ENCODE measurements at regions not wholly inside any gene's neighbourhood (a gene's known extent, or its start where the extent isn't known, plus 50 kb on each side); places are given as distances from the start of the nearest gene placed in this dataset.
A peak's percentile ranks its signal among the peaks of the same experiment; 100 is the strongest.

DNA sequence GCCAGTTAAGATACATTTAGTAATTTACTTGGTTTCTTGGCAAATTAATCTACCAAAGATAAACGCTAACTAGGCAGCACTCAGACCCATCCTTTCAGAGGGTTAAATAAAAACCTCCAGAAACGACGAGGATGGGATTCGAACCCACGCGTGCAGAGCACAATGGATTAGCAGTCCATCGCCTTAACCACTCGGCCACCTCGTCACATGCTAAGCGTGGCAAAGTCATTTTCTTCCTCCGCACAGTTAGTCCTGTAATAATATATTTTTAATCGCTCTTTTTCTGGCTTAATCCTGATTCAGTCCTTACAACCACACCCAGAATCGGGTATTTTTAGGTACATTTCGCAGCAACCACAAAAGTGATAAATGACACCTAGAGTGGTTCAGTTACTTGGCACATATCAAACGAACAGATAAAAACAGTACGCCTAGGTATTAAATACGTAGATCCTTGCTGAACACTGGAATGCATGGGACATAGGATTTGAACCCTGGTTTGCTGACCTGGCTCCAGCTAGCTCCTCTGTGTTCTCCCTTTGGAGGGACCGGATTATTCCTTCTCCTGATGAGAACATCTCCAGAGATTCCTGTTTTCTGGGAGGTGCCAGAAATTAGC is 71.6 kb downstream of the GPX5 start:
- TF ChIP-seq, protein P1, sequence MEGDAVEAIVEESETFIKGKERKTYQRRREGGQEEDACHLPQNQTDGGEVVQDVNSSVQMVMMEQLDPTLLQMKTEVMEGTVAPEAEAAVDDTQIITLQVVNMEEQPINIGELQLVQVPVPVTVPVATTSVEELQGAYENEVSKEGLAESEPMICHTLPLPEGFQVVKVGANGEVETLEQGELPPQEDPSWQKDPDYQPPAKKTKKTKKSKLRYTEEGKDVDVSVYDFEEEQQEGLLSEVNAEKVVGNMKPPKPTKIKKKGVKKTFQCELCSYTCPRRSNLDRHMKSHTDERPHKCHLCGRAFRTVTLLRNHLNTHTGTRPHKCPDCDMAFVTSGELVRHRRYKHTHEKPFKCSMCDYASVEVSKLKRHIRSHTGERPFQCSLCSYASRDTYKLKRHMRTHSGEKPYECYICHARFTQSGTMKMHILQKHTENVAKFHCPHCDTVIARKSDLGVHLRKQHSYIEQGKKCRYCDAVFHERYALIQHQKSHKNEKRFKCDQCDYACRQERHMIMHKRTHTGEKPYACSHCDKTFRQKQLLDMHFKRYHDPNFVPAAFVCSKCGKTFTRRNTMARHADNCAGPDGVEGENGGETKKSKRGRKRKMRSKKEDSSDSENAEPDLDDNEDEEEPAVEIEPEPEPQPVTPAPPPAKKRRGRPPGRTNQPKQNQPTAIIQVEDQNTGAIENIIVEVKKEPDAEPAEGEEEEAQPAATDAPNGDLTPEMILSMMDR (IDR thresholded peaks at IDR 0.05; ENCODE audit: borderline replicate concordance, insufficient read depth, low read depth, low read length) = no peak
- H3K4me3 ChIP-seq (ENCODE audit: low read depth, low read length) = no peak overlapping the region

DNA sequence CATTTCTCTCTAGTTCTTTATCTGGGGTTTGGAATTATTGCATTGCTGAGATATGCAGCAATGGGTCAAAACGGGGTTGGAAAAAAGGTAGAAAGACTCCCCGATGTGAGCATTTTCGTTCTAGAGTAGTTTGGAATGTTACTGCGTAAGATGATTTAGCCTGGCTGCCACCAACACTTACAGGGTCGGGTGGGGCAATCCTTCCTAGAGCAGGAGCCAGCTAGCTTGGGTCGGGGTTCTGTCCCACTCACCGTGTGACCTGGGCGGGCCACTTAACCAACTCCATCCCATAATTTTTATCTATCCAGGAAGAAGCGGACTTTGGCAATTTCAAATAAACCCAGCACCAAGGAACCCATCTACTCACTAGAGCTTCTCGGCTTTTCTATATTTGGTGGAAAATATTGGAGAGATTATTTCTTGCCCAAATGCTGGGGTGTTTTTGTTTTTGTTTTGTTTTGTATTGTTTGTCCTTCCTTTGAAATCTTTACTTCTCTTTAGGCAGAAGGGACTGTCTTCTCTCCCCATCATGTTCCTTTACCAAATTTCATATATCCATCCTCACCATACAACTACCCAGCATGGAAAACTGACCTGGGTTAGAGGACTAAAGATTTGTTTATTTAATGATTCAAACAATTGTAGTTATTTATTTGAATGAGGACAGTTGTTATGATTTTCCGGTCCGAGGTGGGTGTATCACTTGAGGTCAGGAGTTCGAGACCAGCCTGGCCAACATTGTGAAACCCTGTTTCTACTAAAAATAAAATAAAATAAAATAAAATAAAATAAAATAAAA is 72.4 kb downstream of the GPX5 start:
- H3K4me3 ChIP-seq (ENCODE audit: low read depth, low read length) = no peak overlapping the region
- TF ChIP-seq, protein P1 (IDR thresholded peaks at IDR 0.05; ENCODE audit: borderline replicate concordance, insufficient read depth, low read depth, low read length) = no peak

DNA sequence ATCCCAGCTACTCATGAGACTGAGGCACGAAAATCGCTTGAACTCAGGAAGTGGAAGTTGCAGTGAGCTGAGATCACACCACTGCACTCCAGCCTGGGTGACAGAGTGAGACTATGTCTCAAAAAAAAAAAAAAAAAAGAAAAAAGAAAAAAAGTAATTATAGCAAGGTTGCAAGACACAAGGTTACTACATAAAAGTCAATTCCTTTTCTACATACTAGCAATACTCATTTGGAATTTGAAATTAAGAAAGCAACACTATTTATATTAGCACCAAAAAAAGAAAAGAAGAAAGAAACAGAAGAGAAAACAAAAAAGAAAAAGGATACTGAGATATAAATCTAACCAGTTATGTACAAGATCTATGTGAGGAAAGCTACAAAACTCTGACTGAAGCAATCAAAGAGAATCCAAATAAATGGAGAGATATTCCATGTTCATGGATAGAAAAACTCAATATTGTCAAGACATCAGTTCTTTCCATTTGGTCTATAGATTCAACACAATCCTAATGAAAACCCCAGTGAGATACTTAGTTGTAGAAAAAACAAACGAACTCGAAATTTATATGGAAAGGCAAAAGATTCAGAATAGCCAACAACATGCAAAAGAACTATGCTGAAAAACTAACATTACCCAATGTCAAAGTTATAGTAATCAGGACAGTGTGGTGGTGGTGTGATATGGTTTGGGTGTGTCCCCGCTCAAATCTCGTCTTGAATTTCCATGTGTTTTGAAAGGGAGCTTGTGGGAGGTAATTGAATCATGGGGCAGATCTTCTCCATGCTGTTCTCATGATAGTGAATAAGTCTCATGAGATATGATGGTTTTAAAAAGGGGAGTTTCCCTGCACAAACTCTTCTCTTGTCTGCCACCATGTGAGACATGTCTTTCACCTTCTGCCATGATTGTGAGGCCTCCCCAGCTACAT is 73.3 kb downstream of the GPX5 start:
- no peak overlapping the region for H3K4me3 ChIP-seq (ENCODE audit: low read depth, low read length)
- TF ChIP-seq, protein P1 (IDR thresholded peaks at IDR 0.05; ENCODE audit: borderline replicate concordance, insufficient read depth, low read depth, low read length) = no peak

DNA sequence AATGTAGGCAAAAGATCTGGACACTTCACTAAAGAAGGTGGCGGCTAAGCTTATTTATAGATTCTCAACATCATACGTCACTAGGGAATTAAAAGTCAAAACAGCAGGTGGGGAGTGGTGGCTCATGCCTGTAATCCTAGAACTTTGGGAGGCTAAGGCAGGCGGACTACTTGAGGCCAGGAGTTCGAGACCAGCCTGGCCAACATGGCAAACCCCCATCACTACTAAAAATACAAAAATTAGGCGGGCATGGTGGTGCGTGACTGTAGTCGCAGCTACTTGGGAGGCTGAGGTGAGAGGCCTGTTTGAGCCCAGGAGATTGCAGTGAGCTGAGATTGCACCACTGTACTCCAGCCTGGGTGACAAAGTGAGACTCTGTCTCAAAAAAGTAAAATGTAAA is 74.6 kb downstream of the GPX5 start:
- no peak overlapping the region for H3K4me3 ChIP-seq (ENCODE audit: low read depth, low read length)
- TF ChIP-seq, protein P1 (IDR thresholded peaks at IDR 0.05; ENCODE audit: borderline replicate concordance, insufficient read depth, low read depth, low read length) = no peak

DNA sequence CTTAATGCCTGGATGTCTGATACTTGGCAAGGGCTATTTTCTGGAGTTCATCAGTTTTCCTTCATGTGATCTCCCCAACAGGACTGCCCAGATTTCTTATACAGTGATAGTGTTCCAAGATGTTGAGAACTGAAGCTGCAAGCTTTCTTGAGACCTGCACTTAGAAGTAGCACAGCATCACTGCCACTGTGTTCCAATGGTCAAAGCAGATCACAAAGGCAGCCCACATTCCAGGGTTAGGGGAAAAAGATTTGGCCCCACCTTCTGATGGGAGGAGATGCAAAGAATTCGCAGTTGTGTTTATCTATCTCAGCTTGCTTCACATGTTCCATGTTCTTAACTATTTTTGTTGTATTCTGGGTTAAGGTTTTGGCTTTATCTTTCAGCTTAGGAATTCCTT is 78.2 kb downstream of the GPX5 start:
- TF ChIP-seq, protein P1 (IDR thresholded peaks at IDR 0.05; ENCODE audit: borderline replicate concordance, insufficient read depth, low read depth, low read length) = no peak

DNA sequence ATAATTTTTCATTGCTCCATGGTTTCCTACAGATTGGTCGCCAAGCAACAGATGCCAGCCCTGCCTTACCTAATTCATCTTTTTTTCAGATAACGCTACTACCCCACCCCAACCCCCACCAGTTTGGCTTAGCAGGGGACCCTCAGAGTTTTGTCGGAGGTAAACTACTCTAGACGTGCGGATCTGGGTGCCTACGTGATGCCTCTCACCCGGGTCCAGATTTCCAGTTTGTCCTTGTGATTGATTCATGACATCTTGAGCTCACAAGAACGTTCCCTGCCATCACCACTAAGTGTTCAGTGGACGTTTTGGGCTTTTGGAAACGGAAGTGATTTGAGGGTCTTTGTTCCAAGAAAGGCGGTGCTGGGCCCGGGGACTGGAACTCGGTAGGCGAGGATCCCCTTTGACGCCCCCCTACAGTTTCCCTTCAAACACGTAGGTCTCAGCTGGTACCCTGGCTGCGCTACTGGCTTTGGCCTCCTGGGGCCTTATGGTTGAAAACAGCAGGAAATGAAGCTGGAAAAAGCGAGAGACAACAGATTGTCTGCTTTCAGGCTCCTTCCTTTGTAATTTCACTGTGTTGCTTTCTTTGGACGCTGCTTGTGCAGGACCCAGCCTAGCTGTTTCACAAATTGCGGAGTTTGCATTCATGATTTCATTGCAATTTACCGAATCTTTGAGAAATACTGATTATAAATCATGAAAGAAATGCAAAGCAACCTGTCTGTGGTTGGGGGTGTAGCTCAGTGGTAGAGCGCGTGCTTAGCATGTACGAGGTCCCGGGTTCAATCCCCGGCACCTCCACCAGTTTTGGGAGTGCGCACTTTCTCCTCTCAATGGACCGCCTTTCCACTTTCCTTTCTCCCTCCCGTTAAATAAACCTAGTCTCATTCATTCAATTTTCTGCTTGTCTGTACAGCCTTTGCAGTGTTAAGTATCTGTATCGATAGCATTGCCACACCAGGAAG is 81.0 kb downstream of the GPX5 start:
- no peak overlapping the region for H3K4me3 ChIP-seq (ENCODE audit: low read depth, low read length)
- TF ChIP-seq, protein P1 (IDR thresholded peaks at IDR 0.05; ENCODE audit: borderline replicate concordance, insufficient read depth, low read depth, low read length) = peak; percentile 29; the same call in 1 of the 2 replicates

More for the DNA sequence above, 78.2 kb downstream of the GPX5 start:
- H3K4me3 ChIP-seq (ENCODE audit: low read depth, low read length) = no peak overlapping the region
